ENCODE measurements at regions not wholly inside any gene's neighbourhood (a gene's known extent, or its start where the extent isn't known, plus 50 kb on each side); places are given as distances from the start of the nearest gene placed in this dataset.

DNA sequence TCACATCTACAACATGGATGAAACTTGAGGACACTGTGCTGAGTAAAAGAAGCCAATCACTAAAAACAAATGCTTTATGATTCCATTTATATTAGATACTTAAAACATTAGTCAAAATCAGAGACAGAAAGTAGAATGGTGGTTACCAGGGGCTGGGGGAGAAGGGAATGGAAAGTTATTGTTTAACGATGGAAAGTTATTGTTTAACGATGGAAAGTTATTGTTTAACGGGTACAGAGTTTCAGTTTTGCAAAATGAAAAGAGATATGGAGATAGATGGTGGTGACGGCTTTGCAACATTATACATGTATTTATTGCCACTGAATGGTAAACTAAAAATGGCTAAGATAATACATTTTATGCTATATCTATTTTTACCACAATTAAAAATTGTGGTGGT, 160.6 kb downstream of the TUBA3C start:
- no peaks in the 10 kb centered on the region for H3K36me3 Mint-ChIP-seq (ENCODE audit: insufficient read depth, unreplicated experiment)
- TF ChIP-seq, protein P1, sequence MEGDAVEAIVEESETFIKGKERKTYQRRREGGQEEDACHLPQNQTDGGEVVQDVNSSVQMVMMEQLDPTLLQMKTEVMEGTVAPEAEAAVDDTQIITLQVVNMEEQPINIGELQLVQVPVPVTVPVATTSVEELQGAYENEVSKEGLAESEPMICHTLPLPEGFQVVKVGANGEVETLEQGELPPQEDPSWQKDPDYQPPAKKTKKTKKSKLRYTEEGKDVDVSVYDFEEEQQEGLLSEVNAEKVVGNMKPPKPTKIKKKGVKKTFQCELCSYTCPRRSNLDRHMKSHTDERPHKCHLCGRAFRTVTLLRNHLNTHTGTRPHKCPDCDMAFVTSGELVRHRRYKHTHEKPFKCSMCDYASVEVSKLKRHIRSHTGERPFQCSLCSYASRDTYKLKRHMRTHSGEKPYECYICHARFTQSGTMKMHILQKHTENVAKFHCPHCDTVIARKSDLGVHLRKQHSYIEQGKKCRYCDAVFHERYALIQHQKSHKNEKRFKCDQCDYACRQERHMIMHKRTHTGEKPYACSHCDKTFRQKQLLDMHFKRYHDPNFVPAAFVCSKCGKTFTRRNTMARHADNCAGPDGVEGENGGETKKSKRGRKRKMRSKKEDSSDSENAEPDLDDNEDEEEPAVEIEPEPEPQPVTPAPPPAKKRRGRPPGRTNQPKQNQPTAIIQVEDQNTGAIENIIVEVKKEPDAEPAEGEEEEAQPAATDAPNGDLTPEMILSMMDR (IDR thresholded peaks at IDR 0.05; ENCODE audit: unreplicated experiment): no peak
- H3K4me3 Mint-ChIP-seq (ENCODE audit: unreplicated experiment): no peak overlapping the region
- no peak overlapping the region for H3K27ac Mint-ChIP-seq (ENCODE audit: low read depth, unreplicated experiment)
- peaks cover 7% of the 10 kb centered on the region for H3K9me3 Mint-ChIP-seq (ENCODE audit: unreplicated experiment)
- ChIA-PET POLR2A (interaction anchor here (0.7 kb wide), 1 partner anchor 15 kb away, joined by 5 read pairs; no protein-coding TSS in a partner anchor), CTCF (no interaction called here)
- H3K4me1 Mint-ChIP-seq (ENCODE audit: insufficient read depth, unreplicated experiment): no peaks in the 10 kb centered on the region
- no TSS peak for BruUV-seq (replicated peaks)
- peaks cover 65% of the 10 kb centered on the region for H3K27me3 Mint-ChIP-seq (ENCODE audit: insufficient read depth, unreplicated experiment)
- no peak for DNase-seq (ENCODE audit: unreplicated experiment)
- intact Hi-C loops (cut with micrococcal nuclease): no loop called here

DNA sequence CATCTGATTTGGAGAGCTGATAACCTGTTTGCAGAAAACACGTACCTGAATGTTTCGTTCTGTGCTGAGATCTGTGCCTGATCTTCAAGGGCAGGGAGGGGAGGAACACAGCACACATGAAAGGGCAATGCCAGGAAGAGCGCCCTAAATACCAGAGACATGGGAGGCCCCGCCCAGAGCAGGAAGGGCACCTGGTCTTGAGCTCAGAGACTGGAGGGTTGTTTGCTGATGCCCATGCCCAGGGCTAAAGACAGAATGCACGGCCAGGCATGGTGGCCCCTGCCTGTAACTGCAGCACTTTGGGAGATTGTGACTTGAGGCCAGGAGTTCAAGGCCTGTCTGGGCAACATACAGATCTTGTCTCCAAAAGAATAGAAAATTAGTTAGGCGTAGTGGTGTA, 183.2 kb downstream of the TUBA3C start:
- ChIA-PET CTCF (interaction anchor here (0.6 kb wide), 1 partner anchor 33 kb away, joined by 3 read pairs; no protein-coding TSS in a partner anchor), POLR2A (no interaction called here)
- no TSS peak for BruUV-seq (replicated peaks)
- no peak for DNase-seq (ENCODE audit: unreplicated experiment)
- H3K27me3 Mint-ChIP-seq (ENCODE audit: insufficient read depth, unreplicated experiment): no peaks in the 10 kb centered on the region
- TF ChIP-seq, protein P1 (IDR thresholded peaks at IDR 0.05; ENCODE audit: unreplicated experiment): no peak
- no peaks in the 10 kb centered on the region for H3K36me3 Mint-ChIP-seq (ENCODE audit: insufficient read depth, unreplicated experiment)
- no peak overlapping the region for H3K27ac Mint-ChIP-seq (ENCODE audit: low read depth, unreplicated experiment)
- intact Hi-C loops (cut with micrococcal nuclease): no loop called here
- no peaks in the 10 kb centered on the region for H3K4me1 Mint-ChIP-seq (ENCODE audit: insufficient read depth, unreplicated experiment)
- no peak overlapping the region for H3K4me3 Mint-ChIP-seq (ENCODE audit: unreplicated experiment)
- peaks cover 43% of the 10 kb centered on the region for H3K9me3 Mint-ChIP-seq (ENCODE audit: unreplicated experiment)

DNA sequence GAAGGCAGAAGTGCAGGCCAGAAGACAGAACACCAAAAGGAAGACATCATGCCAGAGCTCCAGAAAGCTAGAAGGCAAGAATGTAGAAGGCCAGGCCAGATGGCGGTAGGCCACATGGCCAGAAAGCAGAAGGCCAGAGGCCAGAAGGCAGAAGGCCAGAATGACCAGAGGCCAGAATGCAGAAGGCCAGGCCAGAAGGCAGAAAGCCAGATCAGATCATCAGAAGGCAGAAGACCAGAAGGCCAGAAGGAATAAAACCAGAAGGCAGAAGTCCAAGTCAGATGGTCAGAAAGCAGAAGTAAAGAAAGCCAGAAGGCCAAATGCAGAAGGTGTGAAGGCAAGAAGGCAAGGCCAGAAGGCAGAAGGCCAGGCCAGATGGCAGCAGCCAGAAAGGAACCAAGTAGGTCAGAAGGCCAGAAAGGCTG, 185.0 kb downstream of the TUBA3C start:
- intact Hi-C loops (cut with micrococcal nuclease): no loop called here
- peaks cover 11% of the 10 kb centered on the region for H3K4me1 Mint-ChIP-seq (ENCODE audit: insufficient read depth, unreplicated experiment)
- H3K27me3 Mint-ChIP-seq (ENCODE audit: insufficient read depth, unreplicated experiment): no peaks in the 10 kb centered on the region
- no peak overlapping the region for H3K4me3 Mint-ChIP-seq (ENCODE audit: unreplicated experiment)
- BruUV-seq (replicated peaks): no TSS peak
- H3K27ac Mint-ChIP-seq (ENCODE audit: low read depth, unreplicated experiment): no peak overlapping the region
- H3K9me3 Mint-ChIP-seq (ENCODE audit: unreplicated experiment): peaks cover 57% of the 10 kb centered on the region
- DNase-seq (ENCODE audit: unreplicated experiment): no peak
- peaks cover 4% of the 10 kb centered on the region for H3K36me3 Mint-ChIP-seq (ENCODE audit: insufficient read depth, unreplicated experiment)
- TF ChIP-seq, protein P1 (IDR thresholded peaks at IDR 0.05; ENCODE audit: unreplicated experiment): no peak
- ChIA-PET CTCF (no interaction called here), POLR2A (no interaction called here)

DNA sequence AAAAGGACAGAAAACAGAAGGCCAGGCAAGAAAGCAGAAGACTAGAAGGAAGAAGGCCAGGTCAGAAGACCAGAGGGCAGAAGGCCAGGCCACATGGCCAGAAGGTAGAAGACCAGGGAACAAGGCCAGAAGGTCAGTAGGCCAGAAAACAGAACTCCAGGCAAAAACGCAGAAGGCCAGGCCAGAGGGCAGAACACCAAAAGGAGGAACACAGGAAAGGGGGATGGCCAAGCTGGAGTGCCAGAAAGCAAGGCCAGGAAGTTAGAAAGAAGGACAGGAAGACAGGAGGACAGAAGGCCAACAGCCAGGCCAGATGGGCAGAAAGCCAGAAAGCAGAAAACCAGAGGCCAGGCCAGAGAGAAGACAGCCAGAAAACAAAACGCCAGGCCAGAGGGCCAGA, 185.4 kb downstream of the TUBA3C start:
- no peaks in the 10 kb centered on the region for H3K27me3 Mint-ChIP-seq (ENCODE audit: insufficient read depth, unreplicated experiment)
- peaks cover 4% of the 10 kb centered on the region for H3K36me3 Mint-ChIP-seq (ENCODE audit: insufficient read depth, unreplicated experiment)
- POLR2A ChIA-PET: no interaction called here
- peaks cover 59% of the 10 kb centered on the region for H3K9me3 Mint-ChIP-seq (ENCODE audit: unreplicated experiment)
- TF ChIP-seq, protein P1 (IDR thresholded peaks at IDR 0.05; ENCODE audit: unreplicated experiment): no peak
- intact Hi-C loops (cut with micrococcal nuclease): no loop called here
- no peak for DNase-seq (ENCODE audit: unreplicated experiment)
- CTCF ChIA-PET: no interaction called here
- H3K27ac Mint-ChIP-seq (ENCODE audit: low read depth, unreplicated experiment): no peak overlapping the region
- peaks cover 11% of the 10 kb centered on the region for H3K4me1 Mint-ChIP-seq (ENCODE audit: insufficient read depth, unreplicated experiment)
- no peak overlapping the region for H3K4me3 Mint-ChIP-seq (ENCODE audit: unreplicated experiment)
- BruUV-seq (replicated peaks): no TSS peak

All from MCF 10A (cell line).